GM21825 (cell line): ENCODE measurements at regions not wholly inside any gene's neighbourhood (a gene's known extent, or its start where the extent isn't known, plus 50 kb on each side); places are given as distances from the start of the nearest gene placed in this dataset.

Experiments
- ATAC-seq: cut with Tn5 transposase; IDR thresholded peaks from one replicate; pipeline ENCODE4 v1.9.1; 2021; ENCODE audit warnings: mild to moderate bottlenecking, moderate library complexity; ENCODE audit not compliant: unreplicated experiment

DNA sequence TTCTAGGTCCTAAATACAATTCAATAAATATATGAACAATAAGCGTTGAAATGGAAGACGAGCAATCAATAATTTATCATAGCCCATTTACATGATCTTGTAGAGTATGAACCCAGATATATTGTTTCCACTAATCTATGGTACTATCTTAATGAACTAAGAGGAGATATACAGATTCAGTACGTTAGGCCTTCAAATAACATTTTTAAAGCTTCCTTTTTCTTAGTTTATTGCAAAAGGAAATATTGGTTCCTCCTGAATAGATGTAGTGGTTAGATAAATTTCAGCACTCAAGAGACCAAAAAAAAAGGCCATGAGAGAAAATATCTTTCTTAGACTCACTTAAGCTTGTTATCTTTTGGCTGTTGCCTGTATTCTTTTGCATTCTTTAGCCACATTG, 147.5 kb upstream of the PITX2 start:
- no peak for ATAC-seq

DNA sequence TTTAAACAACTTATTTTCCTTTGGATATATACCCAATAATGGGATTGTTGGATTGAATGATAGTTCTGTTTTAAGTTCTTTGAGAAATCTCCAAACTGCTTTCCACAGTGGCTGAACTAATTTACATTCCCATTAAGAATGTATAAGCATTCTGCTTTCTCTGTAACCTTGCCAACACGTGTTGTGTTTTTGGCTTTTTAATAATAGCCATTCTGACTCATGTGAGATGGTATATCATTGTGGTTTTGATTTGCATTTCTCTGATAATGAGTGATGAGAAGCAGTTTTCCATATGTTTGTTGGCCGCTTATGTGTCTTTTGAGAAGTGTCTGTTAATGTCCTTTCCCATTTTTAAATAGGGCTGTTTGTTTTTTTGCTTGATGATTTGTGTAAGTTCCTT, 155.6 kb upstream of the PITX2 start:
- no peak for ATAC-seq

DNA sequence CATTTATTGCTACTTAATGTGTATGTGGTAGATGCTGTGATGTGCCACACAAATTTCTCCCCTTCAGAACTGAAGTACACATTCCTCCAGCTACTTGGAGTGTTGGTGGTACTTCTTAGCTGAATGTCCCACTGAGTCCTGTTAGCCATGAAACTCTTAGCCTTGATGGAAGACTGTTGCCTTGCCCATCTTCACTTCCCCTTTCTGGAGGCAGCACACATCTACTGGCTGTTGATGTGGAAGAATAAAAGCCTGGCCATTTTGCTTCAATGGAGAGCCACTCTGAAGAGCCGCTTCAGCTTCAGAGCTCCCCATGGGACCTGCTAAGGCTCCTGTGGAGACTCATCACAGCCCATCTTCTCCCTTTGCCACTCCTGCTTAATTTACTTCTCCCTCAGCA, 157.7 kb upstream of the PITX2 start:
- no peak for ATAC-seq

DNA sequence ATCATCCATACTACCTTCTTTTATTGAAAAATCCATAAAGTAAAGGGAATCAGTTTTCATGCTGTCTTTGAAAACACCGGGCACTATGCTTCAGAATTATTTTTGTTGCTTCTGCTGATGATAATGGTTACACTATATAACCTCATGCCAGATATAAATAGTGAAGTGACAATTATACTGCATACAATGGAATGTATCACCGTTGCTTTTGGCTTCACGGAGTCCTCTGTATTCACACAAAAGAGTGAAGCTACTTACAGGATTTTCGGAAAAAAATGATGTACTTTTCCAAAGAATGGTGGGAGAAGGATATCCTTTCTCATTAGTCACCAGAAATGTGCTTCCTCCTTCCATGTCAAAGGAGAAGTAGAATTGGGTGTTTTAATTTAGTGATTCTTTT, 159.1 kb upstream of the PITX2 start:
- no peak for ATAC-seq

DNA sequence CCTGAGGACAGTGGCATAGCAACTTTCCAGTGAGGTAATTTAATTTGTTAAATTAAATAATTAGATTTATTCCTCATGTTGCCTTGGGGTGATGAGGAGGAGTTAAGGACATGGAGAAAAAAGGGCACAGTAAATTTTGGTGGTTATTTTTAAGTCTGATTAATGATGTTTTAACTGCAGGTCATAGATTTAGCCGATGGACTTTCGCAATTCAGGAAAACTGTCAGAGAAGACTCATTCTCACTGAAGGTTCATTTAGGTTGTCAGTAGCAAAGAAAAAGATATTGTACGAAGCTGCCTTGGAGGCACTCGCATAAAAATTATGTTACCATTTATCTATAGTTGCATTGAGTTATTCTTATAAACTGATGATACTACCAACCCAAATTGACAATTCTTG, 164.2 kb upstream of the PITX2 start:
- no peak for ATAC-seq

DNA sequence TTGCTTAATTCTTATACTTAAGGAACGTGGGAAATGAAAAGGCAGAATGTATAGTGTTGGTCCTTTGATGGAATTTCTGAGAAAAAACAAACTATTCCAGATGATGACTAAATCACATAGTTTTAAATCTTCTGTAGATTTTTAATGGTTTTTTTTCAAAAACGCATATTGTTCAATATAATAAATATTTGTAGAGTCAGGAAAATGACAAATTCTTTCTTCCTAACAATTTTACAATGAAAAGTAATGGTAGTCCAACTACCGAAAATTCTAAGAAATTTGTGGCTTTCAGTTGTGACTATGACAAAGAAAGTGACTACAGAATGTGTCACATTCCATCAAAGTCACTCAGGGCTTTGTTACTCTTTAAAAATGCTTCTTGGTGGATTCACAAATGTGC, 164.8 kb upstream of the PITX2 start:
- no peak for ATAC-seq

DNA sequence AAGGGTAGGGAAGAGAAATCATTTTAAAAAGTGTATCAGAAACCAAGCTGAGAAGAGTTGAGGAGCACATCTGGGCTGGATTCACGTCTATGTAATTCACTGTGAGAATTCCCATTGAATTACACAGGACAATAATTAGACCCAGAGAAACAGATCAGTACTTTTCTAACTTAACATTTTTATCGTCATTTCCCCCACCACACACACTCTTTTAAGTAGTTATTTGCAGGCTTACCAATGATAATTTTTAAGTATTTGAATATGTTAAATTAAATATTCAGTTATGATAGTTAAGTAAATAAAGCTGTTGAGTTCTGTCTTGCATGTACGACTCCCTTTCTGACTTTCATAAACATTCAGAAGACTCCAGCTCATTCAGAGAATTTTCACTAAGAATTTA, 165.4 kb upstream of the PITX2 start:
- no peak for ATAC-seq

DNA sequence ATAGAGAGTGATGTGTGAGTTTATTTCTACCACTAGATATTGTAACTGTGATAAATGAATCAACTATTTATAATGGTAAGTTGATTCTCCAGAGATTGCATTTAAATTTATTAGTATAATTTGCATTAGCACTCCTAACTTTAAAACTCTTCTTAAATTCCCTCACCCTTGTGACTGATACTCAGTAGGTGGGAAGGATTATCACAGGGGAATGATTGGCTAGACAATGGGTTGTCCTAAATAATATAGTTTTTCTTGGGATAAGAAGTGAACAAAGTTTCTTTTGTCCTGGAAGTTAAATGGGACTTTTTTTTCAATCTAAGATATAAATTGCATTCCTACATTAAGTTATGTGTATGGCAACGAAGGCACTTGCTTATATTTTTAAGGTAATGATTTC, 169.2 kb upstream of the PITX2 start:
- no peak for ATAC-seq

DNA sequence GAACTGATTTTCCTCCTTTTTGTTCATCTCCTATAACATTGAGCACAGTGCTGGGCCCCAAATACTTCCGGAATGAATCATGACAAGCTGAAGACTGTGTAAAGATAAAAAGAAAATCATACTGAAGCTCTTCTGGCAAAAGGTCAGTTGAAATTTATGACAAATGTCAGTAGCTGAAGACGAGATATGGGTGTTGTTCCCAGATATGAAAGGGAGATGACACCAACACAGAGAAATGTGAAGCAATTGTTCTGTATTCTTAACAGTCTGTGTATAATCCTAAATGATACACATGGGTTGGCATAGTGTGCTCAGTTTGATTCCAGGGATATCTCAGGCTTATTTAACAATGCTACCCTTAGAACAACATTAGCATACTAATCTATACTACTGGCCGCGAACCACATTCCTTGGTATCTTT, 170.5 kb upstream of the PITX2 start:
- ATAC-seq: no peak

DNA sequence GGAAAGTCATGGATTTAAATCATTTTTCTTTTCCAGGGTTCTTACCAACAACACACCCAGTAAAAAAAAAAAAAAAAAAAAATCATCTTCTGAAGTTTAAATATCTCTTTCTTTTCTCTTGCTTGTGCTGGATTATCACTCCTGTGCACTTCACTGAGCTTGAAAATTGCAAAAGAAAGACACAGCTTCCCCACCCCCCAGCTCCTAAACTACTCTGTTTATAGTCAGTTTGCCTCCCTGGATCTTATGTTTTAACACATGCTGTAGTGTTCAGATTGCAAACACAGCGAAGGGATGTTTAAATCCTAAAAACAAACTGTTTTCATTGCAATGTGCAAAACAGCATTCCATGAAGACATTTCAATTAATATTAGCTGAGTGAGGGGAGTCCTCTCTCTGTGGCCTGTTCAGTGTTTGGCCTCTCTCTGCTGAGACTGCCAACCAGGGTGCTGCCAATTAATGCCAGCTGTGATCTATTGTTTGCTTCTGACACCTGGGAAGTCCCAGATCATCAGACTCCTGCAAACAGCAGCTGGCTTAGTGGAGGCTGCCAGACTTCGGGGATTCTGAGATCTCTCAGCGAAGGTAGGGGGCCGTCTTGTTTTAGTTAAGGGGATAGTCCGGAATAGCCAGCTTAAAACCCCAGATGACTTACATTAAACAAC, 171.1 kb upstream of the PITX2 start:
- no peak for ATAC-seq

DNA sequence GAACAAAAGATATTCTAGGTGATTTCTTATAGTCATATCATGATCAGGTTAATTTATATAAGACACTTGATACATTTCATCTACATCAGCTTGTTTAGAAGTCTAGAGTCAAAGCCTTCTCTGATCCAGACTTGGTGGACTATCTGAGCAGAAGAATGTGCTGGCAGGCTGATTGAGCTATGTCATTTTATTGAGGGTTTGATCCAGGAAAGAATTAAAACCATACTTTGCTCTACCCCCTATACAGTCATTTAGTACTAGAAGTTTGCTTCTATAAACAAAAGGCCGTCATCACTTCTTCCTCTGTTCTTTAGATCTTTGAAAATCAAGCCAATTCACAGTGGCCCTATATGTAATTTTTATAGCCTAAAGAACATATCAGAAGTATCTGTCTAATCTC, 173.1 kb upstream of the PITX2 start:
- no peak for ATAC-seq

DNA sequence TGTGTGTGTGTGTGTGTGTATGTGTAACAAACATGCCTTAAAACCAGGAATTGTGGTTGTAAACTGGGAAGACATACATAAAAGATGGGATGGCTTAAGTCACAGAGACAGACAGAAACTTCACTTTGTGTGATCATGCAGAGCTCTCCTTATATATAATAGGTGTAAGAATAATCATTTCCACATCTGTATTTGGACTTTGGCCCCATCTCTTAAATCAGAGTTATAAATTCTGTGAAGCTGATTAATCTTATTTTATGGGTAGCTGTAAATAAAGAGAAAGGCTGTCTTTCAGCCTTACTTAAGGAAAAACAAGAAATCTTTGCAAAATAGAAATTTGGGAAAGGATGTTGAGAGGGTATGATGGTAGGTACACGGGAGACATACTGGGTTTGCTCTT, 174.6 kb upstream of the PITX2 start:
- no peak for ATAC-seq

DNA sequence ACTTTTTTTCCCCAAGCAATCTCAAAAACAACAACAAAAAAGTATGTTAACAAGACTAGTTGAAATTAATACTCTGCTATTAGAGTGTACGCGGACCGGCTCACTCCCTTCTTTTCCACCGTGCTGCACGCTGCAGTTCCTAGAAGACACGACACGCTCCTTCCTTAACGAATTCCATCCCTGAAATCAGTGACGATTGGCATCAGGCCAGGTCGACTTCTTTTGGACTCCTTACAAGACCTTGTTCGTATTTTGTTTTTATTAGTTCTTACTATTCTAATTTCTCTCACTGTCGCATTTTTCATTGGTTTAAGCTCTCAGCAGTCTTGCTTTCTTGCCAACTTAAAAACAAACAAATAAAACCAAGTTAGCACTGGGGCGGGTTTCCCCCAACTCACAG, 175.8 kb upstream of the PITX2 start:
- ATAC-seq: no peak

DNA sequence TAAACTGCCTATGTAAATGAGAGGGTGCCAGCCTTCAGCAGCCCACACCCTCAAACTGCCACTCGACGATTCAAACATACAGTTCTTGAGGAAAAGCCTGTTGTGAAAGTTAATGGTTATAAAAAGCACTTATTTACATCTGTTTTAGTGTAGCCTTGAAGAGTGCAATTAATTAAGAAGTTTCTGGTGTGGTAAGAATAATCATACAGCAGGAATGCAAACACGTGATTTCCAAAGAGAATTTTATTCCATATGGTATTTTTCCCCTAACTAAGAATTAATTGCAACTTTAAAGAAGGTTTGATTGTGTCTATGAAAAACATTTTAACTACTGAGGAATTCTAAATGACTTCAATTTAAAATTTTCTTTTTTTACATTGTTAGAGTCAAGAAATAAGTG, 176.3 kb upstream of the PITX2 start:
- no peak for ATAC-seq

DNA sequence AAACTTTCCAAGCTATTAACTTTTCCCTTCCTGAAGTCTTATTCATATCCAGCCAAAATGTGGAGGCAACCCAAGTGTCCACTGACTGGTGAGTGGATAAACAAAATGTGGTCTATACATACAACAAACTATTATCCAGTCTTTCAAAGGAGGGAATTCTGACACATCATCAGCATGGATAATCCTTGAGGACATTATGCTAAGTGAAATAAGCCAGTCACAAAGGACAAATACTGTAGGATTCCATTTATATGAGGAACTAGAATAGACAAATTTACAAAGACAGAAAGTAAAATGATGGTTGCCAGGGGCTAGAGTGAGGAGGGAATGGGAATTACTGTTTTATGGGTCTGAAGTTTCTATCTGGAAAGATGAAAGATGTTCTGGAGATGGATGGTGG, 178.7 kb upstream of the PITX2 start:
- ATAC-seq: no peak

DNA sequence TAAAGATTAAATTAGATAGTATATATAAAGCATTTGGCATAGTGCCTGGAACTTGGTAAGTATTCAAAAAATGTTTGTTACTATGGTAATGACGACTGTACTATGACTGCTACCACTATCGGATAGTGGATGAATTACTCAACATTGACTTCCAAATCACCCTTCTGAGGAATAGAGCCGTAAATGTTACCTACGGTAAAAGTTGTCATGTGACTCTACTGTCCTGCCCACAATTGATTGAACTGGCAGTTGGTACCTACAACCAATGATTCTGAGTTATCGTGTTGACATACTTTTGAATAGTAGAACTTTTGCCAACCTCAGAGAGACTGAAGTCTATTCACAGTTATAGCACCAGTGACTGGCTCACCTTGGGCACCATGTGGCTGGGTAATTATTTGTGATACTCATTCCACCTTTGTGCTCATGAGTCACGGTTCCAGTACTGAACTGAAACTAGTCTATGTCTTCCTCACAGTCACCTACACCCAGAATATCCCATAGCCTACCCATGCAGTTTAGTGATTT, 185.5 kb upstream of the PITX2 start:
- ATAC-seq: peak; percentile 89

DNA sequence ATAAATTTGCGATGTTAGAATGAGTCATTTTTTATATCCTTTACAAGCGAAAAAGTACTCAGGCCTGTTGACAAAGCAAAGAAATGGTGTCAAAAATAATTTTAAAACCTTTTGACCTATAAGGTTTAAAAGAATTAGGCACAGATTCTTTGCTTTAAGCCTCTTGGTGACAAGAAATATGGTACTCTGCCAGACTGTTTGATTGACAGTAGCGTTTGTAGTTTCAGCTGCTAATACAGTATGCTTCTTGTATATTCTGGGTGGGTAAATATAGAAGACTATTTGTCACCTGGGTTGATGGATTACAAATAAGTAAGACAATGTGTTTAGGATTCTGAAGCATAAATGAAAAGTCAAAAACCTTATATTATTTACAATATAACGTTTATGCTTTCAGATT, 193.1 kb upstream of the PITX2 start:
- no peak for ATAC-seq

DNA sequence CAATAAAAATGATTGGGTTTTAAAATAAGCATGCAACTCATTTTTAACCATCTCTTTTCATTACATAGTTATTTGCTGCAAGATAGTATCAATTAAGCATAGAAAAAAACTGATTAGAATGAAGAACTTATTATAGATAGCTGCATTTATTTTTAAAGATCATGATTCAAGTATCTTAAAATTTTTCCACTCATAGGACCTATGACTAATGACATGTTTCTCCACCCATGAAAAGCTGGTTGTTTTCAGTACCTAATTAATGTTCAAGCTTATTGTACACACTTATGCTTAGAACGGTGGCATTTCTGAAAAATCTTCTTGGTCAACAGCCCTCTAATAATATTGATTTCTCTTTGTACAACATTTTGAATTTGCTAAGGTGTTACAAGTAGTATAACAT, 193.5 kb upstream of the PITX2 start:
- no peak for ATAC-seq

DNA sequence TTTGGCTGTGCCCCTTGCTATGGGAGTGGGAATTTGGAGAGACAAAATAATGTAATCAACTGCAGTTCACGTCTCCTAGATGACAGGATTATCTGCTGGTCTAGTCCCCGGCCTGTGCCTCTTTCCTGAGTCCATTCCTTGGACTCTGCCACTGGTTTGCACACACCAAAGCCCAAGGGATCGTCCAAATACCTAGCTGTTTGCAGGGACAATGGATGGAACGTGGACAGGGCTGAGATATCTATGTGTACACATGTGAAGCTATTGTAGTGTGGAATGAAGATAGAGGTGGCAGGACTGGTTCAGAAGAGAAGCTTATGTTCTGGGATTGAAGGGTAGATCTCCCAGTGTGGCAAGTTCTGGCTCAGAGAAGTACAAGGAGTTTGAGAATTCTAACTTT, 198.3 kb upstream of the PITX2 start:
- ATAC-seq: no peak

DNA sequence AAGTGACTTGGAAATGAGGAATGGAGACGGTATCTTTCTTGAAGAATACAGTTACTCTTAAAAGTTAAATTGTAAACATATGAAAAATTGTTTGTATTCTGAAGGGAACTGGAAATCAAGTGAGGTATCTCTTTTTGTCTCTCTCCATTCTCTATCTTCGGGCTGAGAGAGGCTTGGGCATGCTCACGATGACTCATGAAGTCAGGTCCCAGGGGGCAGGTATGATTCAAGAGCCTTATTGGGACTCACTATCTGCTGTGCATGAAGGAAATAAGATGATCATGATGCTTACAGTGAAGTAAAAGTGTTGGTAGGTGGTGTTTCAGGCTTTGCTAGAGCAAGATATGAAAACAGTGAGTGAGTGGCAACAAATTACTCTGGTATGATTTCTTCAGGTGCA, 200.4 kb upstream of the PITX2 start:
- no peak for ATAC-seq

DNA sequence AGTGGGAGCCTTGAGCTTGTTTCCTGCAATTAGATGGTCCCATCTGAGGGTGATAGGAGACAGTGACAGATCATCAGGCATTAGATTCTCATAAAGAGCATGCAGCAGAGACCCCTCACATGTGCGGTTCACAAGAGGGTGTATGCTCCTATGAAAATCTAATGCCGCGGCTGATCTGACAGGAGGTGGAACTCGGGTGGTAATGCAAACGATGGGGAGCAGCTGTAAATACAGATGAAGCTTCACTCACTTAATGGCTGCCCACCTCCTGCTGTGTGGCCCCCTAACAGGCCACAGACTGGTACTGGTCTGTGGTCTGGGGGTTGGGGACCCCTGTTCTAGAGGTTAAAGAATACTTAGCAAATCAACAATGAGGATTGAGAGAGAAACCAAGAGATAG, 201.5 kb upstream of the PITX2 start:
- ATAC-seq: no peak

DNA sequence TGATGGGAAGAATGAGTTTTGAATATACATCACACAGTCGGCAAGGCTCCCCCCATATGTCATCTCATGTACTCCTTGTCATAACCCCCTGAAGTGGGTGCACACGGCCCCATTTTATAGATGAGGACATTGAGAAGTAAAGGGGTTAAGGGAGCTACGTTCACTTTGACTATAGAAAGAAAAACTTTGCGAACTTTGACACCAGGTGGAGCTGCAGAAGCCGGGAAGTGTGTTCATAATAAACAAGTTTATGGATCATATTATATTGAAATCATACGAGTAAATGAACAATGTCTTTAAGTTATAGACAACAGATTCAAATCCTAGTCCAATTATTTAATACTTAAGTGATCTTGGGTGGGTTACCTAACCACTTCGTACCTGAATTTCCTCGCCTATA, 203.8 kb upstream of the PITX2 start:
- no peak for ATAC-seq

DNA sequence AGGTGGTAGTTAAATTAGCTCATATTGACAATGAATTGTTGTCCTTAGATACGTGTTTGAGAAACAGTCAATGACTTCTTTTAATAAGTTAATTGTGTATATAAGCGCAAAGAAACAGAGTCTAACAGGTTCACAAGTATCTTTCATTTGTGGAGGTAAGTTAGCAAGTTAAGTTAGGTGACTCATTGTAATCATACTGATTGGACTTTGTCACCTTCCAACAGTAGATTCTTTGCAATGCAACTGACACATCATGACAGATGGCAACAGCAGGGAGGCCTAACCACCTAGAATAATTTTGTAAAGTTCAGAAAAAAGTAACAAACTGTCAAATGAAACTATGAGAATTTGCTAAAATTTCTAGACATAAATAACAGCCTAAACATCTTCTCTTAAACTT, 207.6 kb upstream of the PITX2 start:
- ATAC-seq: no peak
